WTC11 (cell line): ENCODE measurements at regions not wholly inside any gene's neighbourhood (a gene's known extent, or its start where the extent isn't known, plus 50 kb on each side); places are given as distances from the start of the nearest gene placed in this dataset.
"Not testable (repeated sequence)": the region's sequence is repeated elsewhere in the genome, so short reads cannot be mapped to it uniquely, and the experiment has no call there.

ENCODE experiments used
- ATAC-seq: fragments of 200-7000 bp; cut with Tn5 transposase; 2 replicates; pipeline ENCODE4 v1.10.0; 2021; ENCODE audit warnings: mild to moderate bottlenecking, moderate library complexity
- CTCF ChIA-PET: fragments of 300-600 bp; sonication (Branson Sonifier 250); formaldehyde crosslinking; loops from one replicate; lab custom pipeline; 2021; ENCODE audit warnings: antibody characterized with exemption; lab: Charles Lee
- POLR2A ChIA-PET: fragments of 350-600 bp; sonication (Branson Sonifier 250); formaldehyde crosslinking; loops from one replicate; lab custom pipeline; 2021; ENCODE audit warnings: antibody characterized with exemption; lab: Charles Lee
- DNase-seq: peaks from one replicate; pipeline ENCODE4 v3.0.0; 2021; ENCODE audit warnings: low spot score
- H3K27ac Mint-ChIP-seq: 2 replicates; pipeline ENCODE4 v1.8.0; 2021; ENCODE audit warnings: mixed read lengths
- H3K27me3 Mint-ChIP-seq: 2 replicates; pipeline ENCODE4 v1.8.0; 2021; ENCODE audit warnings: low read depth, mild to moderate bottlenecking, moderate library complexity, mixed read lengths
- H3K36me3 Mint-ChIP-seq: 2 replicates; pipeline ENCODE4 v1.8.0; 2021; ENCODE audit warnings: mixed read lengths
- H3K4me1 Mint-ChIP-seq: 2 replicates; pipeline ENCODE4 v1.8.0; 2022; ENCODE audit warnings: mixed read lengths
- H3K4me3 Mint-ChIP-seq: 2 replicates; pipeline ENCODE4 v1.8.0; 2021; ENCODE audit warnings: mild to moderate bottlenecking, moderate library complexity, mixed read lengths
- H3K9me3 Mint-ChIP-seq: 2 replicates; pipeline ENCODE4 v1.8.0; 2021; ENCODE audit warnings: mixed read lengths
- ATF1 ChIP-seq: sonication (generic); formaldehyde crosslinking; IDR thresholded peaks from 2 replicates; pipeline ENCODE4 v1.8.1; 2023; ENCODE audit warnings: mild to moderate bottlenecking, moderate library complexity, missing genetic modification reagents
- CREM ChIP-seq: sonication (generic); formaldehyde crosslinking; IDR thresholded peaks from 2 replicates; pipeline ENCODE4 v1.8.1; 2022; ENCODE audit warnings: mild to moderate bottlenecking, missing genetic modification reagents, moderate library complexity
- JUN ChIP-seq: sonication (generic); formaldehyde crosslinking; IDR thresholded peaks from 2 replicates; pipeline ENCODE4 v1.8.0; 2023; ENCODE audit warnings: mild to moderate bottlenecking, missing genetic modification reagents
- RORB ChIP-seq: fragments of 250-450 bp; sonication (Bioruptor Pico); IDR thresholded peaks from 2 replicates; pipeline ENCODE4 v1.9.0; 2021; ENCODE audit warnings: mild to moderate bottlenecking
- SMAD4 ChIP-seq: sonication (generic); formaldehyde crosslinking; IDR thresholded peaks from 2 replicates; pipeline ENCODE4 v1.8.0; 2022; ENCODE audit warnings: mild to moderate bottlenecking, missing genetic modification reagents
- SP1 ChIP-seq: sonication (generic); formaldehyde crosslinking; conservative IDR thresholded peaks from 2 replicates; pipeline ENCODE4 v1.8.1; 2022; ENCODE audit warnings: missing genetic modification reagents
- ZNF232 ChIP-seq: sonication (generic); formaldehyde crosslinking; IDR thresholded peaks from 2 replicates; pipeline ENCODE4 v1.8.0; 2022; ENCODE audit warnings: mild to moderate bottlenecking, missing genetic modification reagents
- ZNF263 ChIP-seq: sonication (generic); formaldehyde crosslinking; IDR thresholded peaks from 2 replicates; pipeline ENCODE4 v1.8.1; 2022; ENCODE audit warnings: low read depth, mild to moderate bottlenecking, moderate library complexity, missing genetic modification reagents
- ZNF423 ChIP-seq: fragments of 250-450 bp; sonication (Bioruptor Pico); IDR thresholded peaks from 2 replicates; pipeline ENCODE4 v2.1.2; 2022; ENCODE audit warnings: mild to moderate bottlenecking, moderate library complexity
- ZNF671 ChIP-seq: fragments of 250-450 bp; sonication (Bioruptor Pico); IDR thresholded peaks from 2 replicates; pipeline ENCODE4 v1.8.0; 2021; ENCODE audit warnings: mild to moderate bottlenecking
- TF ChIP-seq, protein P1 (sequence below): sonication (generic); formaldehyde crosslinking; IDR thresholded peaks from 2 replicates; pipeline ENCODE4 v1.8.1; 2022; ENCODE audit warnings: mild to moderate bottlenecking, moderate library complexity, missing genetic modification reagents
- TF ChIP-seq, protein P2 (sequence below): fragments of 250-450 bp; sonication (Bioruptor Pico); IDR thresholded peaks from 2 replicates; pipeline ENCODE4 v1.9.0; 2021; ENCODE audit warnings: moderate library complexity, mild to moderate bottlenecking, inconsistent platforms, borderline replicate concordance
- TF ChIP-seq, protein P3 (sequence below): sonication (generic); formaldehyde crosslinking; IDR thresholded peaks from 2 replicates; pipeline ENCODE4 v1.8.1; 2022; ENCODE audit warnings: low read depth, missing genetic modification reagents, borderline replicate concordance
- TF ChIP-seq, protein P4 (sequence below): sonication (generic); formaldehyde crosslinking; IDR thresholded peaks from 2 replicates; pipeline ENCODE4 v1.8.1; 2023; ENCODE audit warnings: mild to moderate bottlenecking, missing genetic modification reagents, borderline replicate concordance
- TF ChIP-seq, protein P5 (sequence below): sonication (generic); formaldehyde crosslinking; IDR thresholded peaks from 2 replicates; pipeline ENCODE4 v1.8.1; 2023; ENCODE audit warnings: mild to moderate bottlenecking, missing genetic modification reagents, moderate library complexity
- TF ChIP-seq, protein P6 (sequence below): fragments of 250-450 bp; sonication (Bioruptor Pico); IDR thresholded peaks from 2 replicates; pipeline ENCODE4 v1.8.0; 2021; ENCODE audit warnings: mild to moderate bottlenecking

DNA sequence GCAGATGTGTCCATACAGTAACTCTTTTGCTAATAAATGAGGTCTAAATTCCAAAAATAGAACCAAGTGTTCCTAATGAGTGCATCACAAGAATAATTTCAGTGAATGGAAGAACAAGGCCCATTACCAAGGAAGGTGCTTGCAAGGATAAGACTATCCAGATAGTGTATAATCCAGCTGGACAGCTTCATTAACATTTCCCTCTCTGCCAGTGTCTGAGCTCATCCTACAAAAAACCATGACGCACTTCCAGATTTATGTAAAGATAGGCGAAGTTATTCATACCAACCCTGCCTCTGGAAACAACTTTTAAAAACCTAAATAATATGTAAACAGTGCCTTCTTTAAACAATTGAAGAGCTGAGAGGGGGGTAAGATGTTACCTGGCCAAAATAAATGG is 177.9 kb upstream of the STK26 start:
- no peak for TF ChIP-seq SP1 (CRISPR knock-in tag)
- no peak for TF ChIP-seq ZNF423
- TF ChIP-seq, protein P1, sequence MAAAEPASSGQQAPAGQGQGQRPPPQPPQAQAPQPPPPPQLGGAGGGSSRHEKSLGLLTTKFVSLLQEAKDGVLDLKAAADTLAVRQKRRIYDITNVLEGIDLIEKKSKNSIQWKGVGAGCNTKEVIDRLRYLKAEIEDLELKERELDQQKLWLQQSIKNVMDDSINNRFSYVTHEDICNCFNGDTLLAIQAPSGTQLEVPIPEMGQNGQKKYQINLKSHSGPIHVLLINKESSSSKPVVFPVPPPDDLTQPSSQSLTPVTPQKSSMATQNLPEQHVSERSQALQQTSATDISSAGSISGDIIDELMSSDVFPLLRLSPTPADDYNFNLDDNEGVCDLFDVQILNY (CRISPR knock-in tag), result no peak
- no peak for TF ChIP-seq SMAD4 (CRISPR knock-in tag)
- TF ChIP-seq, protein P2, sequence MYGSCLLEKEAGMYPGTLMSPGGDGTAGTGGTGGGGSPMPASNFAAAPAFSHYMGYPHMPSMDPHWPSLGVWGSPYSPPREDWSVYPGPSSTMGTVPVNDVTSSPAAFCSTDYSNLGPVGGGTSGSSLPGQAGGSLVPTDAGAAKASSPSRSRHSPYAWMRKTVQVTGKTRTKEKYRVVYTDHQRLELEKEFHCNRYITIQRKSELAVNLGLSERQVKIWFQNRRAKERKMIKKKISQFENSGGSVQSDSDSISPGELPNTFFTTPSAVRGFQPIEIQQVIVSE (CRISPR knock-in tag), result no peak
- TF ChIP-seq, protein P3, sequence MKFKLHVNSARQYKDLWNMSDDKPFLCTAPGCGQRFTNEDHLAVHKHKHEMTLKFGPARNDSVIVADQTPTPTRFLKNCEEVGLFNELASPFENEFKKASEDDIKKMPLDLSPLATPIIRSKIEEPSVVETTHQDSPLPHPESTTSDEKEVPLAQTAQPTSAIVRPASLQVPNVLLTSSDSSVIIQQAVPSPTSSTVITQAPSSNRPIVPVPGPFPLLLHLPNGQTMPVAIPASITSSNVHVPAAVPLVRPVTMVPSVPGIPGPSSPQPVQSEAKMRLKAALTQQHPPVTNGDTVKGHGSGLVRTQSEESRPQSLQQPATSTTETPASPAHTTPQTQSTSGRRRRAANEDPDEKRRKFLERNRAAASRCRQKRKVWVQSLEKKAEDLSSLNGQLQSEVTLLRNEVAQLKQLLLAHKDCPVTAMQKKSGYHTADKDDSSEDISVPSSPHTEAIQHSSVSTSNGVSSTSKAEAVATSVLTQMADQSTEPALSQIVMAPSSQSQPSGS, result no peak
- TF ChIP-seq, protein P4, sequence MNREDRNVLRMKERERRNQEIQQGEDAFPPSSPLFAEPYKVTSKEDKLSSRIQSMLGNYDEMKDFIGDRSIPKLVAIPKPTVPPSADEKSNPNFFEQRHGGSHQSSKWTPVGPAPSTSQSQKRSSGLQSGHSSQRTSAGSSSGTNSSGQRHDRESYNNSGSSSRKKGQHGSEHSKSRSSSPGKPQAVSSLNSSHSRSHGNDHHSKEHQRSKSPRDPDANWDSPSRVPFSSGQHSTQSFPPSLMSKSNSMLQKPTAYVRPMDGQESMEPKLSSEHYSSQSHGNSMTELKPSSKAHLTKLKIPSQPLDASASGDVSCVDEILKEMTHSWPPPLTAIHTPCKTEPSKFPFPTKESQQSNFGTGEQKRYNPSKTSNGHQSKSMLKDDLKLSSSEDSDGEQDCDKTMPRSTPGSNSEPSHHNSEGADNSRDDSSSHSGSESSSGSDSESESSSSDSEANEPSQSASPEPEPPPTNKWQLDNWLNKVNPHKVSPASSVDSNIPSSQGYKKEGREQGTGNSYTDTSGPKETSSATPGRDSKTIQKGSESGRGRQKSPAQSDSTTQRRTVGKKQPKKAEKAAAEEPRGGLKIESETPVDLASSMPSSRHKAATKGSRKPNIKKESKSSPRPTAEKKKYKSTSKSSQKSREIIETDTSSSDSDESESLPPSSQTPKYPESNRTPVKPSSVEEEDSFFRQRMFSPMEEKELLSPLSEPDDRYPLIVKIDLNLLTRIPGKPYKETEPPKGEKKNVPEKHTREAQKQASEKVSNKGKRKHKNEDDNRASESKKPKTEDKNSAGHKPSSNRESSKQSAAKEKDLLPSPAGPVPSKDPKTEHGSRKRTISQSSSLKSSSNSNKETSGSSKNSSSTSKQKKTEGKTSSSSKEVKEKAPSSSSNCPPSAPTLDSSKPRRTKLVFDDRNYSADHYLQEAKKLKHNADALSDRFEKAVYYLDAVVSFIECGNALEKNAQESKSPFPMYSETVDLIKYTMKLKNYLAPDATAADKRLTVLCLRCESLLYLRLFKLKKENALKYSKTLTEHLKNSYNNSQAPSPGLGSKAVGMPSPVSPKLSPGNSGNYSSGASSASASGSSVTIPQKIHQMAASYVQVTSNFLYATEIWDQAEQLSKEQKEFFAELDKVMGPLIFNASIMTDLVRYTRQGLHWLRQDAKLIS (CRISPR knock-in tag), result no peak
- TF ChIP-seq, protein P5, sequence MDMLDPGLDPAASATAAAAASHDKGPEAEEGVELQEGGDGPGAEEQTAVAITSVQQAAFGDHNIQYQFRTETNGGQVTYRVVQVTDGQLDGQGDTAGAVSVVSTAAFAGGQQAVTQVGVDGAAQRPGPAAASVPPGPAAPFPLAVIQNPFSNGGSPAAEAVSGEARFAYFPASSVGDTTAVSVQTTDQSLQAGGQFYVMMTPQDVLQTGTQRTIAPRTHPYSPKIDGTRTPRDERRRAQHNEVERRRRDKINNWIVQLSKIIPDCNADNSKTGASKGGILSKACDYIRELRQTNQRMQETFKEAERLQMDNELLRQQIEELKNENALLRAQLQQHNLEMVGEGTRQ (CRISPR knock-in tag), result no peak
- TF ChIP-seq ZNF671 (CRISPR knock-in tag), result no peak
- TF ChIP-seq RORB, result no peak
- peaks cover 4% of the 10 kb centered on the region for H3K4me1 Mint-ChIP-seq
- POLR2A ChIA-PET, result no interaction called here
- ATAC-seq (no peak), DNase-seq (no peak)
- no peaks in the 10 kb centered on the region for H3K36me3 Mint-ChIP-seq
- H3K27me3 Mint-ChIP-seq, result no peaks in the 10 kb centered on the region
- H3K27ac Mint-ChIP-seq, result no peak overlapping the region
- CTCF ChIA-PET, result interaction anchor here (0.8 kb wide), 1 partner anchor 769 kb away, joined by 3 read pairs; no protein-coding TSS in a partner anchor
- H3K9me3 Mint-ChIP-seq, result no peaks in the 10 kb centered on the region
- H3K4me3 Mint-ChIP-seq, result no peak overlapping the region

DNA sequence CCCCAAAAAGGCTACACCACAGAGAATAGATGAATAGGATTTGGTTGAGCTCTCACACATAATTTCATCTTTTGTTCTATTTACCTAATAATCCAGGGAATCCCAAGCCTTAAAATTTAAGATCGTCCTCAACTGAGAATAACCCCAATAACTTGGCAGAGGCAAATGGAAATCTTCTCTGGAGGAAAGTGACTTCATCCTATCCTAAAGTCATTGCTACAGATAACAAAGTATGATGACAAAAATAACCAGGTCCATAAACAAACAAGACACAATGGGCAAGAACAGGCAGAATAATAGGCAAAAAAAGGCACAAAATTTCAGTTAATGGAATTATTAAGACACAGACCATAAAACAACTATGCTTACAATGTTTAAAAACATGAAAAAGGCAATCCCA is 177.3 kb upstream of the STK26 start:
- Mint-ChIP-seq H3K36me3 (no peaks in the 10 kb centered on the region), H3K4me1 (peaks cover 2% of the 10 kb centered on the region; the same call in 1 of the 2 replicates), H3K27ac (no peak overlapping the region), H3K4me3 (no peak overlapping the region), H3K27me3 (no peaks in the 10 kb centered on the region), H3K9me3 (no peaks in the 10 kb centered on the region)
- CTCF ChIA-PET, result no interaction called here
- TF ChIP-seq CREM (CRISPR knock-in tag) (no peak), JUN (CRISPR knock-in tag) (no peak), ZNF263 (CRISPR knock-in tag) (no peak), ATF1 (CRISPR knock-in tag) (no peak), ZNF232 (CRISPR knock-in tag) (no peak)
- TF ChIP-seq, protein P6, sequence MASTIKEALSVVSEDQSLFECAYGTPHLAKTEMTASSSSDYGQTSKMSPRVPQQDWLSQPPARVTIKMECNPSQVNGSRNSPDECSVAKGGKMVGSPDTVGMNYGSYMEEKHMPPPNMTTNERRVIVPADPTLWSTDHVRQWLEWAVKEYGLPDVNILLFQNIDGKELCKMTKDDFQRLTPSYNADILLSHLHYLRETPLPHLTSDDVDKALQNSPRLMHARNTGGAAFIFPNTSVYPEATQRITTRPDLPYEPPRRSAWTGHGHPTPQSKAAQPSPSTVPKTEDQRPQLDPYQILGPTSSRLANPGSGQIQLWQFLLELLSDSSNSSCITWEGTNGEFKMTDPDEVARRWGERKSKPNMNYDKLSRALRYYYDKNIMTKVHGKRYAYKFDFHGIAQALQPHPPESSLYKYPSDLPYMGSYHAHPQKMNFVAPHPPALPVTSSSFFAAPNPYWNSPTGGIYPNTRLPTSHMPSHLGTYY (CRISPR knock-in tag), result no peak
- TF ChIP-seq, protein P5 (CRISPR knock-in tag), result no peak
- DNase-seq (no peak), ATAC-seq (no peak)
- POLR2A ChIA-PET, result no interaction called here

DNA sequence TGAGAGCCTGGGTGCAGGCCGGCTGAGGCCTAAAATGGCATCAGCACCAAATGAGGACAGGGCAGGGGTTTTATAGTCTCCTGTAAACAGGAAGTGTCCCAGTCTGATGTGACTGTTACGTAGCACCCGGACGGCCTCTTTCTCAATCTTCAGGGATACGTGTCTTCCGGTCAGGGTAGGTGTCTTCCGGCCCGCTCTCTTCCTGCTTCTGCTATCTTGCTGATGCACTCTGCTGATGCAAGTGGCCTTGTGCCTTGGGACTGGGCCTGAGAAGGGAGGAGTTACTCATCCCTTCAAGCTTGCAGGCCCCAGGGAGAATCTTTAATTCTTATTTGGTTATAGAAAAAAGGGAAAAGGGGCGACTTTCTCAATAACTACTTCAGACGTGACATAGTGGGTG is 172.1 kb upstream of the STK26 start:
- ATAC-seq, H3K27me3 Mint-ChIP-seq, H3K4me1 Mint-ChIP-seq, H3K4me3 Mint-ChIP-seq, DNase-seq, H3K27ac Mint-ChIP-seq, H3K9me3 Mint-ChIP-seq, CTCF ChIA-PET, H3K36me3 Mint-ChIP-seq, POLR2A ChIA-PET: not testable (repeated sequence)
